Neural cell (in vitro differentiated cells): ENCODE measurements at regions not wholly inside any gene's neighbourhood (a gene's known extent, or its start where the extent isn't known, plus 50 kb on each side); places are given as distances from the start of the nearest gene placed in this dataset.

Experiments used
- CTCF ChIP-seq: fragments of 450-650 bp; IDR thresholded peaks from 2 replicates; pipeline ENCODE4 v1.5.1; 2014; ENCODE audit warnings: antibody characterized with exemption, mild to moderate bottlenecking, moderate library complexity; ENCODE audit not compliant: poor library complexity, severe bottlenecking
- EP300 ChIP-seq: fragments of 450-650 bp; conservative IDR thresholded peaks from 2 replicates; pipeline ENCODE4 v1.6.1; 2014; ENCODE audit warnings: antibody characterized with exemption, mild to moderate bottlenecking, moderate library complexity; ENCODE audit not compliant: poor library complexity, severe bottlenecking
- EZH2 ChIP-seq: fragments of 200-600, 300-800 bp; shearing (Covaris generic), sonication (generic); IDR thresholded peaks from 2 replicates; pipeline ENCODE4 v1.6.1; 2014; ENCODE audit warnings: antibody characterized with exemption, low read length, borderline replicate concordance, mild to moderate bottlenecking; ENCODE audit not compliant: insufficient read depth, poor library complexity, severe bottlenecking
- MXI1 ChIP-seq: fragments of 450-650 bp; conservative IDR thresholded peaks from 2 replicates; pipeline ENCODE4 v1.6.1; 2014; ENCODE audit warnings: antibody characterized with exemption, mild to moderate bottlenecking; ENCODE audit not compliant: poor library complexity, severe bottlenecking
- POLR2AphosphoS5 ChIP-seq: IDR thresholded peaks from 2 replicates; pipeline ENCODE4 v1.6.1; 2012
- RAD21 ChIP-seq: fragments of 450-650 bp; conservative IDR thresholded peaks from 2 replicates; pipeline ENCODE4 v1.6.1; 2014; ENCODE audit warnings: antibody characterized with exemption, mild to moderate bottlenecking, moderate library complexity
- SMC3 ChIP-seq: fragments of 450-650 bp; conservative IDR thresholded peaks from 2 replicates; pipeline ENCODE4 v1.6.1; 2014; ENCODE audit warnings: antibody characterized with exemption, mild to moderate bottlenecking, moderate library complexity; ENCODE audit not compliant: poor library complexity

DNA sequence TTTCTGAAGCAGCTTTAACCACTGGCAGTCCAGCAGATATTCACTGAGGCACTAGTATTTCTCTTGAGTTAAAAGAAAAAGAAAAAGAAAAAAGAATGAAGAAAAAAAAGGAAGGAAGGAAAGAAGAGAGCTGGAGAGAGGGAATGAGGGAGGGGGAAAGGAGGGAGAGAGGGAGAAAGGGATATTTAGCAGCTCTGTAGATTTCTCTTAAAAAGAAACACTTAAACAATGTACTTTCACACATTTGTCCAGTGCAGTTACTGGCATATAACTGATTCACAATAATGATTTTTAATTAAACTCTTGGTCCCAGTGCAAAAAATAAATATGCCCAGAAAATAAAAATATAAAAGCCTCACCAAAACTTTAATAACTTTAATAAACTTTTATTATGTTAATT, 386.4 kb downstream of the KCNJ2 start:
- no peak for TF ChIP-seq CTCF
- TF ChIP-seq RAD21, result no peak
- no peak for TF ChIP-seq EZH2
- no peak for TF ChIP-seq SMC3
- no peak for TF ChIP-seq POLR2AphosphoS5
- no peak for TF ChIP-seq MXI1
- TF ChIP-seq EP300, result no peak
